ENCODE measurements at regions not wholly inside any gene's neighbourhood (a gene's known extent, or its start where the extent isn't known, plus 50 kb on each side); places are given as distances from the start of the nearest gene placed in this dataset.

DNA sequence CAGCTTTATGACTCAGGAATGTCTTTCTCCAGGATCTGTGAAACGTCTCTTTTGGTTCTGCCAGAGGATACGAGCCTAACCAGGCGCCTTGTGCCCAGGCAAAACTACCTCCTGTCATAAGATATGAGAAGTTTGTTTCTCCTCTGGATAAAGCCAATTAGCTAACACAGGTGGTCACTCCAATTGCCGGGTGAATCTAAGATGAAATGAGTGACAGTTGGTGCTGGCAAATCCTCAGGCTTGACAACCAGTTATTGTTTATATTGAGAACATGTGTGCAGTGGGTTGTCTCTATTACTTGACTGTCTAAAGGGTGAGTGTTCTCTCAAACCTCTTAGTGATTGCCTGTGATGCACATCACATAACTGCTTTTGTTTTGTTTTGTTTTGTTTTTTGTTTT lies 449.1 kb downstream of the XPNPEP1 start:
- TF ChIP-seq HMGXB4 (CRISPR knock-in tag; IDR thresholded peaks at IDR 0.05; ENCODE audit: borderline replicate concordance) (no peak), CTCF (IDR thresholded peaks at IDR 0.05) (no peak), EP300 (IDR thresholded peaks at IDR 0.05) (no peak), ZC3H11A (IDR thresholded peaks at IDR 0.05) (no peak), MAX (IDR thresholded peaks at IDR 0.05) (no peak), ZFP36 (IDR thresholded peaks at IDR 0.05; ENCODE audit: borderline replicate concordance, partially characterized antibody) (no peak), RFX5 (IDR thresholded peaks at IDR 0.05) (no peak), ZSCAN20 (CRISPR knock-in tag; IDR thresholded peaks at IDR 0.05) (no peak), MYC (IDR thresholded peaks at IDR 0.05; ENCODE audit: borderline replicate concordance, low read length) (no peak)
